GM13976 (cell line): ENCODE measurements at regions not wholly inside any gene's neighbourhood (a gene's known extent, or its start where the extent isn't known, plus 50 kb on each side); places are given as distances from the start of the nearest gene placed in this dataset.

ENCODE experiments used
- DNase-seq: peaks from one replicate; pipeline ENCODE4 v3.0.0; 2012; ENCODE audit warnings: low spot score
- CTCF ChIP-seq: IDR thresholded peaks from 2 replicates; pipeline ENCODE4 v1.5.1; 2012; ENCODE audit warnings: borderline replicate concordance, mild to moderate bottlenecking; ENCODE audit not compliant: insufficient read depth; ENCODE audit errors: extremely low read depth, missing control alignments, control extremely low read depth
- in situ Hi-C: fragments of 300-500 bp; cut with MboI; formaldehyde crosslinking; loops from one replicate; pipeline ENCODE4 v1.12.0; 2022; ENCODE audit warnings: low sequenced_read_pairs, mixed read lengths, inconsistent platforms; ENCODE audit not compliant: unreplicated experiment

- TF ChIP-seq CTCF, result no peak
- no peak for DNase-seq
- in situ Hi-C loops, result no loop called here
These were observed 548.7 kb downstream of the GBA3 start for GRCh38 chr4:23241408-23241807.

DNA sequence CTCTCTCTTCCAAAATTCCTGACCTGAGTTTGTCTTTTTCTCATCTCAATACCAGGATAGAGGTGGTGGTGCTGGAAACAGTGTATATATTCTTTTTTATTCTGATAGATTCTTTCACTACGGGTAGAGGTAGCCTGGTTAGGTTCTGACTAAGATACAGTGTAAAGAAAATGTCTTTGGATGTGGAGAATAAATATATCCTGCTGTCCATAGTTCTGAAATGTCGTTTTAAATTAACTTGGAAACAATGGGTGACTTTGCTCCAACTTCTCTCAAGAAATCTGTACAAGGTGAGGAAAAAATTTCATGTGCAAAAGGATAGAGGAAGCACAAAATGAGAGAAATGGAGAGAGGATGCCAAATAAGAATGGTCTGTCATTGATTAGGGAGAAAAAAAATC lies 546.1 kb downstream of the GBA3 start:
- TF ChIP-seq CTCF, result no peak
- in situ Hi-C loops, result no loop called here

DNA sequence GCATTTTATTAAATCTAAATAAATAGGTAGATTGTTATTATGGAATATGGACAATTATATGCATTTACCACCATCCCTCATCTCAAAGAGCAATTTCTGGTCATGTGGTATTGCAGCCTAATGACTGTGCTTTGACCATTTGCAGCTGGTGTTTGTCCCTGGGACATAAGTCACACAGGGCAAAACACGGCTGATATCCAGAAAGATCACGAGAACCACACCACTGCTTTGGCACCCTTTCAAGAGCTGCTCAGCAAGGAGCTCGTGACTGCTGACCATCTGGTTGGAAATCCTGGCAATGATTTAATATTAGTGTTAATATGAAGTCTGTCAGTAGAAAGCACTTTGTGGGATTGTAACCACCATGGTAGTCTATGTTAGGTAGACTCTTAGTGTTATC lies 545.0 kb downstream of the GBA3 start:
- no peak for TF ChIP-seq CTCF
- DNase-seq, result no peak
- in situ Hi-C loops, result no loop called here

More for the DNA sequence above, 546.1 kb downstream of the GBA3 start:
- DNase-seq, result no peak

- no peak for DNase-seq
- in situ Hi-C loops, result no loop called here
- no peak for TF ChIP-seq CTCF
These were observed 543.1 kb downstream of the GBA3 start for GRCh38 chr4:23235628-23236390.

GRCh38 chr4:23234716-23235115 lies 542.0 kb downstream of the GBA3 start:
- TF ChIP-seq CTCF, result no peak
- no peak for DNase-seq
- in situ Hi-C loops, result no loop called here

GRCh38 chr4:23234018-23234417 lies 541.3 kb downstream of the GBA3 start:
- in situ Hi-C loops, result no loop called here
- no peak for DNase-seq
- TF ChIP-seq CTCF, result no peak
